ENCODE measurements at regions not wholly inside any gene's neighbourhood (a gene's known extent, or its start where the extent isn't known, plus 50 kb on each side); places are given as distances from the start of the nearest gene placed in this dataset.

DNA sequence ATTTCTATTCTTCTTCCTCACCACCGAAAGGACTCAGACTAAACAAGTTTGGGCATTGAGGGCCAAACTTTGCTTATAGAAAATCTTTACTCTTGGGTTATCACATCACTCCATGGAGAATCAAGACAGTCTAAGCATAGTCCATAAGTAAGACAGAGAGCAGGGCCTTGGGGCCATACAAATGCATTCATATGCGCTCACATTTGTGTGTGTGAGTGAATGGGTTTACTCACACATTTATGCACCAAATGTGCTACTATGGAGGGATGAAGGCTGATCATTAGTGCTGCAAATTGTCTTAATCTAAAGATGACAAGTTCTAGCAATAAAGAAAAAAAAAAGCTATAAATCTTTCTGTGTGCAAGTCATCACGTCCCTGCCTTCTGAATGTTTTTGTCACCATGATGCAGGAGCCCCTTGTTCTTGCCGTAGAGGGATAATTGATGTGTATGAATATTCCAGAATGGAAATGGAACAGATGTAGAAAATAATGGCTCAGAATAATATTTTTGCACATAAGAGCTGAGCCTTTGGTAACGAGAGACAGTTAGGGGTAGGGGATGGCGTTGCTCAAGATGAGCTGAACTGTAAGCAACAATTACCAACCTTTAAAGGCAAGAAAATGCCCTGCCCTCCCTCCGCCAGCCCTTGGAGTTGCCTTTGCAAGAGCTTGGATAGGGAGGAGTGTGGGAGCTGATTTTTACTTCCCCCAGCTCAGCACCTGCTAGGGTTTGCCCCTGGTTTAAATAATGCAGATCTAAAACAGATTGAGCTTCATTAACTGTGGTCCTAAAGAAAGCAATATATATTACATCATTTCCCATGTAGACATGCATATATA is 52.3 kb upstream of the IKBKE start:
- no peak for ATAC-seq
- CTCF ChIA-PET, result interaction anchor here (1.3 kb wide), 1 partner anchor 52 kb away, joined by 3 read pairs; the partner anchor contains the start of gene IKBKE
- Mint-ChIP-seq H3K36me3 (peaks cover 25% of the 10 kb centered on the region), H3K4me1 (no peaks in the 10 kb centered on the region; the same call in 1 of the 2 replicates), H3K27me3 (ENCODE audit: low read depth) (no peaks in the 10 kb centered on the region), H3K4me3 (no peak overlapping the region), H3K27ac (no peak overlapping the region), H3K9me3 (no peaks in the 10 kb centered on the region)
- POLR2A ChIA-PET, result no interaction called here
- no peak for TF ChIP-seq ZNF425 (CRISPR knock-in tag; conservative IDR thresholded peaks at IDR 0.05)
- no peak for TF ChIP-seq TP53 (CRISPR knock-in tag; IDR thresholded peaks at IDR 0.05)
- no peak for TF ChIP-seq GABPB1 (CRISPR knock-in tag; IDR thresholded peaks at IDR 0.05)
- TF ChIP-seq, protein P1, sequence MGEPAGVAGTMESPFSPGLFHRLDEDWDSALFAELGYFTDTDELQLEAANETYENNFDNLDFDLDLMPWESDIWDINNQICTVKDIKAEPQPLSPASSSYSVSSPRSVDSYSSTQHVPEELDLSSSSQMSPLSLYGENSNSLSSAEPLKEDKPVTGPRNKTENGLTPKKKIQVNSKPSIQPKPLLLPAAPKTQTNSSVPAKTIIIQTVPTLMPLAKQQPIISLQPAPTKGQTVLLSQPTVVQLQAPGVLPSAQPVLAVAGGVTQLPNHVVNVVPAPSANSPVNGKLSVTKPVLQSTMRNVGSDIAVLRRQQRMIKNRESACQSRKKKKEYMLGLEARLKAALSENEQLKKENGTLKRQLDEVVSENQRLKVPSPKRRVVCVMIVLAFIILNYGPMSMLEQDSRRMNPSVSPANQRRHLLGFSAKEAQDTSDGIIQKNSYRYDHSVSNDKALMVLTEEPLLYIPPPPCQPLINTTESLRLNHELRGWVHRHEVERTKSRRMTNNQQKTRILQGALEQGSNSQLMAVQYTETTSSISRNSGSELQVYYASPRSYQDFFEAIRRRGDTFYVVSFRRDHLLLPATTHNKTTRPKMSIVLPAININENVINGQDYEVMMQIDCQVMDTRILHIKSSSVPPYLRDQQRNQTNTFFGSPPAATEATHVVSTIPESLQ (CRISPR knock-in tag; IDR thresholded peaks at IDR 0.05), result no peak
- DNase-seq (ENCODE audit: low spot score), result no peak

- Mint-ChIP-seq H3K4me1 (no peaks in the 10 kb centered on the region; the same call in 1 of the 2 replicates), H3K36me3 (peaks cover 30% of the 10 kb centered on the region), H3K9me3 (no peaks in the 10 kb centered on the region), H3K27me3 (ENCODE audit: low read depth) (no peaks in the 10 kb centered on the region), H3K27ac (peak overlapping the region; percentile 69), H3K4me3 (no peak overlapping the region)
- DNase-seq (ENCODE audit: low spot score), result no peak
- ChIA-PET CTCF (no interaction called here), POLR2A (no interaction called here)
- peak; percentile 44; the same call in 1 of the 2 replicates for ATAC-seq
- TF ChIP-seq, protein P2, sequence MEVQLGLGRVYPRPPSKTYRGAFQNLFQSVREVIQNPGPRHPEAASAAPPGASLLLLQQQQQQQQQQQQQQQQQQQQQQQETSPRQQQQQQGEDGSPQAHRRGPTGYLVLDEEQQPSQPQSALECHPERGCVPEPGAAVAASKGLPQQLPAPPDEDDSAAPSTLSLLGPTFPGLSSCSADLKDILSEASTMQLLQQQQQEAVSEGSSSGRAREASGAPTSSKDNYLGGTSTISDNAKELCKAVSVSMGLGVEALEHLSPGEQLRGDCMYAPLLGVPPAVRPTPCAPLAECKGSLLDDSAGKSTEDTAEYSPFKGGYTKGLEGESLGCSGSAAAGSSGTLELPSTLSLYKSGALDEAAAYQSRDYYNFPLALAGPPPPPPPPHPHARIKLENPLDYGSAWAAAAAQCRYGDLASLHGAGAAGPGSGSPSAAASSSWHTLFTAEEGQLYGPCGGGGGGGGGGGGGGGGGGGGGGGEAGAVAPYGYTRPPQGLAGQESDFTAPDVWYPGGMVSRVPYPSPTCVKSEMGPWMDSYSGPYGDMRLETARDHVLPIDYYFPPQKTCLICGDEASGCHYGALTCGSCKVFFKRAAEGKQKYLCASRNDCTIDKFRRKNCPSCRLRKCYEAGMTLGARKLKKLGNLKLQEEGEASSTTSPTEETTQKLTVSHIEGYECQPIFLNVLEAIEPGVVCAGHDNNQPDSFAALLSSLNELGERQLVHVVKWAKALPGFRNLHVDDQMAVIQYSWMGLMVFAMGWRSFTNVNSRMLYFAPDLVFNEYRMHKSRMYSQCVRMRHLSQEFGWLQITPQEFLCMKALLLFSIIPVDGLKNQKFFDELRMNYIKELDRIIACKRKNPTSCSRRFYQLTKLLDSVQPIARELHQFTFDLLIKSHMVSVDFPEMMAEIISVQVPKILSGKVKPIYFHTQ (CRISPR knock-in tag; IDR thresholded peaks at IDR 0.05), result no peak
- TF ChIP-seq, protein P3, sequence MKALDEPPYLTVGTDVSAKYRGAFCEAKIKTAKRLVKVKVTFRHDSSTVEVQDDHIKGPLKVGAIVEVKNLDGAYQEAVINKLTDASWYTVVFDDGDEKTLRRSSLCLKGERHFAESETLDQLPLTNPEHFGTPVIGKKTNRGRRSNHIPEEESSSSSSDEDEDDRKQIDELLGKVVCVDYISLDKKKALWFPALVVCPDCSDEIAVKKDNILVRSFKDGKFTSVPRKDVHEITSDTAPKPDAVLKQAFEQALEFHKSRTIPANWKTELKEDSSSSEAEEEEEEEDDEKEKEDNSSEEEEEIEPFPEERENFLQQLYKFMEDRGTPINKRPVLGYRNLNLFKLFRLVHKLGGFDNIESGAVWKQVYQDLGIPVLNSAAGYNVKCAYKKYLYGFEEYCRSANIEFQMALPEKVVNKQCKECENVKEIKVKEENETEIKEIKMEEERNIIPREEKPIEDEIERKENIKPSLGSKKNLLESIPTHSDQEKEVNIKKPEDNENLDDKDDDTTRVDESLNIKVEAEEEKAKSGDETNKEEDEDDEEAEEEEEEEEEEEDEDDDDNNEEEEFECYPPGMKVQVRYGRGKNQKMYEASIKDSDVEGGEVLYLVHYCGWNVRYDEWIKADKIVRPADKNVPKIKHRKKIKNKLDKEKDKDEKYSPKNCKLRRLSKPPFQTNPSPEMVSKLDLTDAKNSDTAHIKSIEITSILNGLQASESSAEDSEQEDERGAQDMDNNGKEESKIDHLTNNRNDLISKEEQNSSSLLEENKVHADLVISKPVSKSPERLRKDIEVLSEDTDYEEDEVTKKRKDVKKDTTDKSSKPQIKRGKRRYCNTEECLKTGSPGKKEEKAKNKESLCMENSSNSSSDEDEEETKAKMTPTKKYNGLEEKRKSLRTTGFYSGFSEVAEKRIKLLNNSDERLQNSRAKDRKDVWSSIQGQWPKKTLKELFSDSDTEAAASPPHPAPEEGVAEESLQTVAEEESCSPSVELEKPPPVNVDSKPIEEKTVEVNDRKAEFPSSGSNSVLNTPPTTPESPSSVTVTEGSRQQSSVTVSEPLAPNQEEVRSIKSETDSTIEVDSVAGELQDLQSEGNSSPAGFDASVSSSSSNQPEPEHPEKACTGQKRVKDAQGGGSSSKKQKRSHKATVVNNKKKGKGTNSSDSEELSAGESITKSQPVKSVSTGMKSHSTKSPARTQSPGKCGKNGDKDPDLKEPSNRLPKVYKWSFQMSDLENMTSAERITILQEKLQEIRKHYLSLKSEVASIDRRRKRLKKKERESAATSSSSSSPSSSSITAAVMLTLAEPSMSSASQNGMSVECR (CRISPR knock-in tag; IDR thresholded peaks at IDR 0.05; ENCODE audit: borderline replicate concordance), result no peak
- TF ChIP-seq, protein P1 (CRISPR knock-in tag; IDR thresholded peaks at IDR 0.05), result no peak
Observed at GRCh38 chr1:206419250-206419649, 51.0 kb upstream of the IKBKE start.
